ENCODE measurements at regions not wholly inside any gene's neighbourhood (a gene's known extent, or its start where the extent isn't known, plus 50 kb on each side); places are given as distances from the start of the nearest gene placed in this dataset.

GRCh38 chr1:242586360-242586680 lies 61.8 kb upstream of the PLD5 start:
- Histone ChIP-seq H3F3A (ENCODE audit: insufficient read depth, low read length) (no peaks in the 10 kb centered on the region), H3K27me3 (ENCODE audit: insufficient read depth, low read length) (no peaks in the 10 kb centered on the region), H4K20me1 (ENCODE audit: insufficient read depth, low read length) (no peaks in the 10 kb centered on the region), H3K79me2 (ENCODE audit: insufficient read depth, low read length) (no peaks in the 10 kb centered on the region), H3K27ac (ENCODE audit: low read depth, low read length, poor library complexity, severe bottlenecking) (no peak overlapping the region), H3K9me3 (ENCODE audit: low read length) (no peaks in the 10 kb centered on the region), H3K4me3 (ENCODE audit: low read depth, low read length, poor library complexity, severe bottlenecking) (no peak overlapping the region), H3K9me2 (ENCODE audit: low read depth, low read length) (no peaks in the 10 kb centered on the region), H2AFZ (ENCODE audit: low read length) (no peak overlapping the region), H3K4me1 (ENCODE audit: insufficient read depth, low read length, severe bottlenecking) (no peaks in the 10 kb centered on the region), H3K9ac (ENCODE audit: low read length) (no peak overlapping the region), H3K4me2 (ENCODE audit: low read length) (no peak overlapping the region), H3K36me3 (ENCODE audit: insufficient read depth, low read length) (no peaks in the 10 kb centered on the region)
- no peak for TF ChIP-seq EZH2 (IDR thresholded peaks at IDR 0.05; ENCODE audit: borderline replicate concordance, low read length)
- TF ChIP-seq CTCF (IDR thresholded peaks at IDR 0.05; ENCODE audit: low read length), result no peak

- H3K4me3 ChIP-seq (ENCODE audit: low read depth, low read length, poor library complexity, severe bottlenecking), result no peak overlapping the region
- no peaks in the 10 kb centered on the region for H3K9me3 ChIP-seq (ENCODE audit: low read length)
- no peak overlapping the region for H2AFZ ChIP-seq (ENCODE audit: low read length)
- H3F3A ChIP-seq (ENCODE audit: insufficient read depth, low read length), result no peaks in the 10 kb centered on the region
- no peaks in the 10 kb centered on the region for H3K36me3 ChIP-seq (ENCODE audit: insufficient read depth, low read length)
- no peaks in the 10 kb centered on the region for H4K20me1 ChIP-seq (ENCODE audit: insufficient read depth, low read length)
- H3K9ac ChIP-seq (ENCODE audit: low read length), result no peak overlapping the region
- no peak overlapping the region for H3K4me2 ChIP-seq (ENCODE audit: low read length)
- H3K27ac ChIP-seq (ENCODE audit: low read depth, low read length, poor library complexity, severe bottlenecking), result no peak overlapping the region
- no peaks in the 10 kb centered on the region for H3K4me1 ChIP-seq (ENCODE audit: insufficient read depth, low read length, severe bottlenecking)
- H3K27me3 ChIP-seq (ENCODE audit: insufficient read depth, low read length), result no peaks in the 10 kb centered on the region
- H3K79me2 ChIP-seq (ENCODE audit: insufficient read depth, low read length), result no peaks in the 10 kb centered on the region
- no peaks in the 10 kb centered on the region for H3K9me2 ChIP-seq (ENCODE audit: low read depth, low read length)
- TF ChIP-seq EZH2 (IDR thresholded peaks at IDR 0.05; ENCODE audit: borderline replicate concordance, low read length), result no peak
- no peak for TF ChIP-seq CTCF (IDR thresholded peaks at IDR 0.05; ENCODE audit: low read length)
Measured at GRCh38 chr1:242585616-242586359, 61.3 kb upstream of the PLD5 start.

GRCh38 chr1:242582669-242583068 lies 58.2 kb upstream of the PLD5 start:
- Histone ChIP-seq H3F3A (ENCODE audit: insufficient read depth, low read length) (no peaks in the 10 kb centered on the region), H3K27me3 (ENCODE audit: insufficient read depth, low read length) (no peaks in the 10 kb centered on the region), H4K20me1 (ENCODE audit: insufficient read depth, low read length) (no peaks in the 10 kb centered on the region), H3K9ac (ENCODE audit: low read length) (no peak overlapping the region), H3K27ac (ENCODE audit: low read depth, low read length, poor library complexity, severe bottlenecking) (no peak overlapping the region), H3K9me2 (ENCODE audit: low read depth, low read length) (no peaks in the 10 kb centered on the region), H3K36me3 (ENCODE audit: insufficient read depth, low read length) (no peaks in the 10 kb centered on the region), H3K79me2 (ENCODE audit: insufficient read depth, low read length) (no peaks in the 10 kb centered on the region), H3K4me1 (ENCODE audit: insufficient read depth, low read length, severe bottlenecking) (no peaks in the 10 kb centered on the region), H3K9me3 (ENCODE audit: low read length) (no peaks in the 10 kb centered on the region), H3K4me3 (ENCODE audit: low read depth, low read length, poor library complexity, severe bottlenecking) (no peak overlapping the region), H3K4me2 (ENCODE audit: low read length) (no peak overlapping the region), H2AFZ (ENCODE audit: low read length) (no peak overlapping the region)
- TF ChIP-seq CTCF (IDR thresholded peaks at IDR 0.05; ENCODE audit: low read length) (no peak), EZH2 (IDR thresholded peaks at IDR 0.05; ENCODE audit: borderline replicate concordance, low read length) (no peak)
